OCI-LY7 (cell line): ENCODE measurements at regions not wholly inside any gene's neighbourhood (a gene's known extent, or its start where the extent isn't known, plus 50 kb on each side); places are given as distances from the start of the nearest gene placed in this dataset.

Source experiments
- BruUV-seq: library from RNA; stranded (reverse); fragments of 400-500 nt; replicated peaks from 2 replicates; lab custom pipeline; 2021; lab: Mats Ljungman, UMichigan
- CTCF ChIA-PET: fragments of 300-600 bp; sonication (Branson Sonifier 250); formaldehyde crosslinking; loops from one replicate; lab custom pipeline; 2022; ENCODE audit warnings: antibody characterized with exemption; ENCODE audit not compliant: unreplicated experiment; lab: Charles Lee
- POLR2A ChIA-PET: fragments of 300-600 bp; sonication (Branson Sonifier 250); formaldehyde crosslinking; loops from one replicate; lab custom pipeline; 2022; ENCODE audit warnings: antibody characterized with exemption; lab: Charles Lee
- DNase-seq: peaks from one replicate; pipeline ENCODE4 v3.0.0-alpha.2; 2015; ENCODE audit warnings: low spot score
- H2AFZ ChIP-seq: fragments of 200-600 bp; sonication (generic), shearing (Covaris generic); 2 replicates; pipeline ENCODE4 v1.6.1; 2014; ENCODE audit warnings: mild to moderate bottlenecking, antibody characterized with exemption, low read length, moderate library complexity
- H3K27ac ChIP-seq: fragments of 200-600 bp; sonication (generic); 2 replicates; pipeline ENCODE4 v1.5.1; 2014; ENCODE audit warnings: mixed run types, low read depth, mild to moderate bottlenecking, moderate library complexity, low read length, inconsistent platforms; ENCODE audit not compliant: poor library complexity, severe bottlenecking
- H3K36me3 ChIP-seq: fragments of 200-600 bp; sonication (generic); 2 replicates; pipeline ENCODE4 v1.6.1; 2014; ENCODE audit warnings: mild to moderate bottlenecking, antibody characterized with exemption, low read length, moderate library complexity, mixed read lengths; ENCODE audit not compliant: insufficient read depth
- H3K4me1 ChIP-seq: fragments of 200-600 bp; sonication (generic); 2 replicates; pipeline ENCODE4 v1.5.1; 2014; ENCODE audit warnings: mild to moderate bottlenecking, low read length; ENCODE audit not compliant: insufficient read depth, poor library complexity, severe bottlenecking
- H3K4me2 ChIP-seq: fragments of 200-600 bp; sonication (generic); 2 replicates; pipeline ENCODE4 v1.6.1; 2014; ENCODE audit warnings: mild to moderate bottlenecking, low read length
- H3K4me3 ChIP-seq: fragments of 200-600 bp; sonication (generic); 2 replicates; pipeline ENCODE4 v1.5.1; 2014; ENCODE audit warnings: mild to moderate bottlenecking, low read depth, low read length; ENCODE audit not compliant: poor library complexity, severe bottlenecking
- H3K79me2 ChIP-seq: fragments of 200-600 bp; sonication (generic); 2 replicates; pipeline ENCODE4 v1.6.1; 2016; ENCODE audit warnings: low read depth, mild to moderate bottlenecking, low read length, moderate library complexity, mixed read lengths; ENCODE audit not compliant: insufficient read depth
- H3K9me2 ChIP-seq: fragments of 200-600 bp; sonication (generic); 2 replicates; pipeline ENCODE4 v1.6.1; 2016; ENCODE audit warnings: mild to moderate bottlenecking, low read length, mixed read lengths; ENCODE audit not compliant: insufficient read depth
- H3K9me3 ChIP-seq: fragments of 200-600 bp; sonication (generic); 2 replicates; pipeline ENCODE4 v1.6.1; 2014; ENCODE audit warnings: mild to moderate bottlenecking, mixed run types, low read length, mixed read lengths
- H4K20me1 ChIP-seq: fragments of 200-600 bp; sonication (generic); 2 replicates; pipeline ENCODE4 v1.6.1; 2014; ENCODE audit warnings: mild to moderate bottlenecking, antibody characterized with exemption, low read length, moderate library complexity, mixed read lengths; ENCODE audit not compliant: insufficient read depth
- EZH2phosphoT487 ChIP-seq: fragments of 200-600 bp; sonication (generic); IDR thresholded peaks from 2 replicates; pipeline ENCODE4 v1.6.1; 2018; ENCODE audit warnings: low read depth, borderline replicate concordance, mild to moderate bottlenecking, mixed run types, antibody characterized with exemption, low read length, moderate library complexity, mixed read lengths
- intact Hi-C: fragments of 100-400 bp; cut with micrococcal nuclease; formaldehyde crosslinking; loops from one replicate; pipeline ENCODE4 v1.10.0; 2022; ENCODE audit not compliant: unreplicated experiment
- TF ChIP-seq, protein P1 (sequence below): fragments of 200-600 bp; sonication (generic); conservative IDR thresholded peaks from 2 replicates; pipeline ENCODE4 v1.5.1; 2014; ENCODE audit warnings: mild to moderate bottlenecking, antibody characterized with exemption, low read length, moderate library complexity, mixed read lengths

DNA sequence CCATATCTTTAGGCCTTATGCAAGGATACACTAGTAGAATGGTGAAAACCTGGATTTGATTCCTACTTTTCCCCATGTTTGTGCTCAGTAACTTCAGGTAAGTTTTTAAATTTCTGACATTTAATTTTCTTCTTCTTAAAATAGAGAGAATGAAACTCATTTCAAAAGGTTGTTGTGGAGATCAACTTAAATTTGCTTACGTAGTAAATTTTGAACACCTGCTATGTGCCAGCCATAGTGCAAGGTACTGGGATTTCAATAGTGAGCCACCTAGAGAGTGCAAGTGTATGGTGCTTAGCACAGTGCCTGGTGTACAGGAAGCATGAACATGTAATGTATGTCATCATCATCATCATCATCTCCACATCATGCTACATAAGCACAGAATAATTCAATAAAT lies 73.6 kb upstream of the SMIM36 start:
- Histone ChIP-seq H3K9me3 (no peaks in the 10 kb centered on the region), H2AFZ (no peak overlapping the region), H3K9me2 (no peaks in the 10 kb centered on the region), H3K79me2 (no peaks in the 10 kb centered on the region), H3K4me3 (no peak overlapping the region), H3K4me1 (no peaks in the 10 kb centered on the region), H4K20me1 (no peaks in the 10 kb centered on the region), H3K27ac (no peak overlapping the region), H3K4me2 (no peak overlapping the region), H3K36me3 (no peaks in the 10 kb centered on the region)
- TF ChIP-seq, protein P1, sequence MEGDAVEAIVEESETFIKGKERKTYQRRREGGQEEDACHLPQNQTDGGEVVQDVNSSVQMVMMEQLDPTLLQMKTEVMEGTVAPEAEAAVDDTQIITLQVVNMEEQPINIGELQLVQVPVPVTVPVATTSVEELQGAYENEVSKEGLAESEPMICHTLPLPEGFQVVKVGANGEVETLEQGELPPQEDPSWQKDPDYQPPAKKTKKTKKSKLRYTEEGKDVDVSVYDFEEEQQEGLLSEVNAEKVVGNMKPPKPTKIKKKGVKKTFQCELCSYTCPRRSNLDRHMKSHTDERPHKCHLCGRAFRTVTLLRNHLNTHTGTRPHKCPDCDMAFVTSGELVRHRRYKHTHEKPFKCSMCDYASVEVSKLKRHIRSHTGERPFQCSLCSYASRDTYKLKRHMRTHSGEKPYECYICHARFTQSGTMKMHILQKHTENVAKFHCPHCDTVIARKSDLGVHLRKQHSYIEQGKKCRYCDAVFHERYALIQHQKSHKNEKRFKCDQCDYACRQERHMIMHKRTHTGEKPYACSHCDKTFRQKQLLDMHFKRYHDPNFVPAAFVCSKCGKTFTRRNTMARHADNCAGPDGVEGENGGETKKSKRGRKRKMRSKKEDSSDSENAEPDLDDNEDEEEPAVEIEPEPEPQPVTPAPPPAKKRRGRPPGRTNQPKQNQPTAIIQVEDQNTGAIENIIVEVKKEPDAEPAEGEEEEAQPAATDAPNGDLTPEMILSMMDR = no peak
- no peak for TF ChIP-seq EZH2phosphoT487
- ChIA-PET CTCF (no interaction called here), POLR2A (no interaction called here)
- BruUV-seq = no TSS peak
- intact Hi-C loops = no loop called here
- DNase-seq = no peak

DNA sequence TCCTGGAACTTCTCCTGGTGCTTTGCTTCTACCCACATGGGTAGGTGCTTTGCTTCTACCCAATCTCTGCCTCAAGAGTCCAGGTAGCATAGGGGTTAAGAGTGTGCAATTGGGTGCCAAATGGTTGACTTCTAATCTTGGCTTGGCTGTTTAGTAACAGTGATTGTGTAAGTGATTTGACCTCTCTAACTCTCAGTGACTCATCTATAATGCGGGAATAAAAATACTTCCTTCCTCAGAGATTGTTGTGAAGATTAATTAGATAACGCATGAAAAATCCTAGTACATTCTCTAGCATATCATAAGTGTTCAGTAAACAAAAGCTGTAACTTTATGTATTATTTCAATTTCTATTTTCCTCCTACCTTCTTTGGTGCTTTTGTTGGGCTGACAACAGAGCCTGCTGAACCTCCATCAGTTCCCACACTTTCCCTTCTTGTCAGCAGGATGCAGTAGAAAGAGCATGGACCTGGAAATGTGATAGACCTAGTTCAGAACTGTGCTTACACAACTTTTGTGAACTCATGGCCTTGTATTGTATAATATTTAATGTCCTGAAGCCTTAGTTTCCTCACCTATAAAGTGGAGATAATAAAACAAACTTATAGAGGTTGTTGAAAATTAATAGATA lies 72.9 kb upstream of the SMIM36 start:
- POLR2A ChIA-PET = no interaction called here
- no peaks in the 10 kb centered on the region for H3K4me1 ChIP-seq
- CTCF ChIA-PET = no interaction called here
- no peaks in the 10 kb centered on the region for H3K36me3 ChIP-seq
- no peaks in the 10 kb centered on the region for H3K9me2 ChIP-seq
- intact Hi-C loops = no loop called here
- no peak for DNase-seq
- no peak overlapping the region for H3K4me2 ChIP-seq
- H3K27ac ChIP-seq = no peak overlapping the region
- TF ChIP-seq, protein P1 = no peak
- TF ChIP-seq EZH2phosphoT487 = no peak
- no peak overlapping the region for H2AFZ ChIP-seq
- no TSS peak for BruUV-seq
- no peaks in the 10 kb centered on the region for H4K20me1 ChIP-seq
- H3K79me2 ChIP-seq = no peaks in the 10 kb centered on the region
- H3K4me3 ChIP-seq = no peak overlapping the region
- no peaks in the 10 kb centered on the region for H3K9me3 ChIP-seq

DNA sequence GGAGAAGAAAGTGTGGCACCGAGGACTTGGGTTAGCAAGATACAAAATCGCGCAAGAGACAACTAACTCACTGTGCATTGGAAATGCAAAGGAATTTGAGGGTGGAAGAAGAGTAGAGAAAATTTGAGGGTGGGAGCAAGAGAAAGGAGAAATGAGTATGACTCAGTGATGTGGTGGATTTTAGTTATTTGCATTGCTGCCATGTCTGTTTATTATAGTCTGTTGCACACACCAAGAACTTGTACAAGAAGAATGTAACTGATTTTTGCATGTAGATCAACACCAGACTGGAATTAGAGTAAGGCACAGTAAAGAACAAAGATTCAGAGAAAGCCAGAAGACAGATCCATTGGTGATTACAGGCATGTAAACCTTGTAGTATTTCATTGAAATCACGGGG lies 71.6 kb upstream of the SMIM36 start:
- Histone ChIP-seq H3K27ac (no peak overlapping the region), H3K4me1 (no peaks in the 10 kb centered on the region), H2AFZ (no peak overlapping the region), H3K4me3 (no peak overlapping the region), H3K36me3 (no peaks in the 10 kb centered on the region), H3K4me2 (no peak overlapping the region), H3K9me2 (no peaks in the 10 kb centered on the region), H3K79me2 (no peaks in the 10 kb centered on the region), H3K9me3 (no peaks in the 10 kb centered on the region), H4K20me1 (no peaks in the 10 kb centered on the region)
- intact Hi-C loops = no loop called here
- TF ChIP-seq EZH2phosphoT487 = no peak
- TF ChIP-seq, protein P1 = no peak
- ChIA-PET POLR2A (no interaction called here), CTCF (no interaction called here)
- DNase-seq = no peak
- no TSS peak for BruUV-seq
